NB4 (cell line): ENCODE measurements at regions not wholly inside any gene's neighbourhood (a gene's known extent, or its start where the extent isn't known, plus 50 kb on each side); places are given as distances from the start of the nearest gene placed in this dataset.

ENCODE experiments used
- CTCF ChIP-seq: IDR thresholded peaks from one replicate; pipeline ENCODE4 v1.5.1; 2012; ENCODE audit warnings: low read depth, low read length
- MYC ChIP-seq: IDR thresholded peaks from 2 replicates; pipeline ENCODE4 v1.6.1; 2011; ENCODE audit warnings: low read depth, low read length
- POLR2A ChIP-seq: IDR thresholded peaks from 2 replicates; pipeline ENCODE4 v1.6.1; 2011; ENCODE audit warnings: mild to moderate bottlenecking; ENCODE audit not compliant: insufficient read length; ENCODE audit errors: extremely low read depth

GRCh38 chr11:121699801-121700200 lies 247.0 kb upstream of the SORL1-AS1 start:
- TF ChIP-seq MYC: no peak
- TF ChIP-seq POLR2A: no peak
- no peak for TF ChIP-seq CTCF
